ENCODE measurements at regions not wholly inside any gene's neighbourhood (a gene's known extent, or its start where the extent isn't known, plus 50 kb on each side); places are given as distances from the start of the nearest gene placed in this dataset.

- no peak overlapping the region for H3K4me3 ChIP-seq (ENCODE audit: low read depth, low read length)
- H3K36me3 ChIP-seq (ENCODE audit: insufficient read depth, low read length), result no peaks in the 10 kb centered on the region
- H3K27ac ChIP-seq (ENCODE audit: low read depth, low read length), result no peak overlapping the region
- no peaks in the 10 kb centered on the region for H3K27me3 ChIP-seq (ENCODE audit: insufficient read depth, low read length)
- no peaks in the 10 kb centered on the region for H3K79me2 ChIP-seq (ENCODE audit: control insufficient read depth, insufficient read depth, low read length, unreplicated experiment)
- H2AFZ ChIP-seq (ENCODE audit: low read length, unreplicated experiment), result no peak overlapping the region
- no peaks in the 10 kb centered on the region for H3K4me1 ChIP-seq (ENCODE audit: control insufficient read depth, insufficient read depth, low read length, unreplicated experiment)
Observed at GRCh38 chr2:120809609-120810440, 74.2 kb downstream of the GLI2 start.

- H3K4me3 ChIP-seq (ENCODE audit: low read depth, low read length), result no peak overlapping the region
- no peak overlapping the region for H3K27ac ChIP-seq (ENCODE audit: low read depth, low read length)
- no peaks in the 10 kb centered on the region for H3K4me1 ChIP-seq (ENCODE audit: control insufficient read depth, insufficient read depth, low read length, unreplicated experiment)
Observed at GRCh38 chr2:120810639-120811038, 75.0 kb downstream of the GLI2 start.

GRCh38 chr2:120812866-120813265 lies 77.2 kb downstream of the GLI2 start:
- Histone ChIP-seq H3K27ac (ENCODE audit: low read depth, low read length) (no peak overlapping the region), H3K4me3 (ENCODE audit: low read depth, low read length) (no peak overlapping the region), H2AFZ (ENCODE audit: low read length, unreplicated experiment) (no peak overlapping the region), H3K27me3 (ENCODE audit: insufficient read depth, low read length) (no peaks in the 10 kb centered on the region), H3K36me3 (ENCODE audit: insufficient read depth, low read length) (no peaks in the 10 kb centered on the region), H3K79me2 (ENCODE audit: control insufficient read depth, insufficient read depth, low read length, unreplicated experiment) (no peaks in the 10 kb centered on the region), H3K4me1 (ENCODE audit: control insufficient read depth, insufficient read depth, low read length, unreplicated experiment) (peaks cover 4% of the 10 kb centered on the region)

More at GRCh38 chr2:120810639-120811038, 75.0 kb downstream of the GLI2 start:
- H3K79me2 ChIP-seq (ENCODE audit: control insufficient read depth, insufficient read depth, low read length, unreplicated experiment), result no peaks in the 10 kb centered on the region
- no peak overlapping the region for H2AFZ ChIP-seq (ENCODE audit: low read length, unreplicated experiment)
- no peaks in the 10 kb centered on the region for H3K27me3 ChIP-seq (ENCODE audit: insufficient read depth, low read length)
- H3K36me3 ChIP-seq (ENCODE audit: insufficient read depth, low read length), result no peaks in the 10 kb centered on the region

- H3K36me3 ChIP-seq (ENCODE audit: insufficient read depth, low read length), result no peaks in the 10 kb centered on the region
- H3K4me3 ChIP-seq (ENCODE audit: low read depth, low read length), result no peak overlapping the region
- no peak overlapping the region for H3K27ac ChIP-seq (ENCODE audit: low read depth, low read length)
- peaks cover 17% of the 10 kb centered on the region for H3K4me1 ChIP-seq (ENCODE audit: control insufficient read depth, insufficient read depth, low read length, unreplicated experiment)
- H2AFZ ChIP-seq (ENCODE audit: low read length, unreplicated experiment), result no peak overlapping the region
- H3K27me3 ChIP-seq (ENCODE audit: insufficient read depth, low read length), result no peaks in the 10 kb centered on the region
- H3K79me2 ChIP-seq (ENCODE audit: control insufficient read depth, insufficient read depth, low read length, unreplicated experiment), result peaks cover 2% of the 10 kb centered on the region
Observed at GRCh38 chr2:120814352-120814751, 78.7 kb downstream of the GLI2 start.

GRCh38 chr2:120815292-120815691 lies 79.6 kb downstream of the GLI2 start:
- peaks cover 5% of the 10 kb centered on the region for H3K79me2 ChIP-seq (ENCODE audit: control insufficient read depth, insufficient read depth, low read length, unreplicated experiment)
- H3K27ac ChIP-seq (ENCODE audit: low read depth, low read length), result no peak overlapping the region
- H3K36me3 ChIP-seq (ENCODE audit: insufficient read depth, low read length), result no peaks in the 10 kb centered on the region
- no peak overlapping the region for H3K4me3 ChIP-seq (ENCODE audit: low read depth, low read length)
- H3K4me1 ChIP-seq (ENCODE audit: control insufficient read depth, insufficient read depth, low read length, unreplicated experiment), result peaks cover 26% of the 10 kb centered on the region
- H3K27me3 ChIP-seq (ENCODE audit: insufficient read depth, low read length), result no peaks in the 10 kb centered on the region
- no peak overlapping the region for H2AFZ ChIP-seq (ENCODE audit: low read length, unreplicated experiment)

GRCh38 chr2:120817136-120817955 lies 81.7 kb downstream of the GLI2 start:
- H3K27me3 ChIP-seq (ENCODE audit: insufficient read depth, low read length), result no peaks in the 10 kb centered on the region
- peaks cover 38% of the 10 kb centered on the region for H3K4me1 ChIP-seq (ENCODE audit: control insufficient read depth, insufficient read depth, low read length, unreplicated experiment)
- no peaks in the 10 kb centered on the region for H3K36me3 ChIP-seq (ENCODE audit: insufficient read depth, low read length)
- H3K4me3 ChIP-seq (ENCODE audit: low read depth, low read length), result no peak overlapping the region
- no peak overlapping the region for H3K27ac ChIP-seq (ENCODE audit: low read depth, low read length)
- H3K79me2 ChIP-seq (ENCODE audit: control insufficient read depth, insufficient read depth, low read length, unreplicated experiment), result peaks cover 13% of the 10 kb centered on the region
- H2AFZ ChIP-seq (ENCODE audit: low read length, unreplicated experiment), result no peak overlapping the region

- Histone ChIP-seq H3K27ac (ENCODE audit: low read depth, low read length) (peak overlapping the region; percentile 56), H2AFZ (ENCODE audit: low read length, unreplicated experiment) (no peak overlapping the region), H3K27me3 (ENCODE audit: insufficient read depth, low read length) (no peaks in the 10 kb centered on the region), H3K79me2 (ENCODE audit: control insufficient read depth, insufficient read depth, low read length, unreplicated experiment) (peaks cover 13% of the 10 kb centered on the region), H3K4me3 (ENCODE audit: low read depth, low read length) (0 out of 2 replicates have a peak overlapping the region, but pooled peaks have one; percentile 37), H3K4me1 (ENCODE audit: control insufficient read depth, insufficient read depth, low read length, unreplicated experiment) (peaks cover 38% of the 10 kb centered on the region), H3K36me3 (ENCODE audit: insufficient read depth, low read length) (no peaks in the 10 kb centered on the region)
Observed at GRCh38 chr2:120817956-120818325, 82.3 kb downstream of the GLI2 start.

- no peaks in the 10 kb centered on the region for H3K36me3 ChIP-seq (ENCODE audit: insufficient read depth, low read length)
- no peak overlapping the region for H2AFZ ChIP-seq (ENCODE audit: low read length, unreplicated experiment)
- H3K27ac ChIP-seq (ENCODE audit: low read depth, low read length), result peak overlapping the region; percentile 56
- H3K4me1 ChIP-seq (ENCODE audit: control insufficient read depth, insufficient read depth, low read length, unreplicated experiment), result peaks cover 38% of the 10 kb centered on the region
- no peaks in the 10 kb centered on the region for H3K27me3 ChIP-seq (ENCODE audit: insufficient read depth, low read length)
- H3K79me2 ChIP-seq (ENCODE audit: control insufficient read depth, insufficient read depth, low read length, unreplicated experiment), result peaks cover 13% of the 10 kb centered on the region
- H3K4me3 ChIP-seq (ENCODE audit: low read depth, low read length), result peak overlapping the region; percentile 37; the same call in 1 of the 2 replicates
Observed at GRCh38 chr2:120818441-120818920, 82.8 kb downstream of the GLI2 start.

- H3K27me3 ChIP-seq (ENCODE audit: insufficient read depth, low read length), result no peaks in the 10 kb centered on the region
- peaks cover 17% of the 10 kb centered on the region for H3K79me2 ChIP-seq (ENCODE audit: control insufficient read depth, insufficient read depth, low read length, unreplicated experiment)
- peaks cover 38% of the 10 kb centered on the region for H3K4me1 ChIP-seq (ENCODE audit: control insufficient read depth, insufficient read depth, low read length, unreplicated experiment)
- H2AFZ ChIP-seq (ENCODE audit: low read length, unreplicated experiment), result no peak overlapping the region
- H3K27ac ChIP-seq (ENCODE audit: low read depth, low read length), result no peak overlapping the region
- H3K36me3 ChIP-seq (ENCODE audit: insufficient read depth, low read length), result no peaks in the 10 kb centered on the region
- no peak overlapping the region for H3K4me3 ChIP-seq (ENCODE audit: low read depth, low read length)
Observed at GRCh38 chr2:120819720-120820210, 84.1 kb downstream of the GLI2 start.

GRCh38 chr2:120820263-120820952 lies 84.7 kb downstream of the GLI2 start:
- Histone ChIP-seq H3K79me2 (ENCODE audit: control insufficient read depth, insufficient read depth, low read length, unreplicated experiment) (peaks cover 17% of the 10 kb centered on the region), H3K4me1 (ENCODE audit: control insufficient read depth, insufficient read depth, low read length, unreplicated experiment) (peaks cover 38% of the 10 kb centered on the region), H3K4me3 (ENCODE audit: low read depth, low read length) (0 out of 2 replicates have a peak overlapping the region, but pooled peaks have one; percentile 2), H2AFZ (ENCODE audit: low read length, unreplicated experiment) (no peak overlapping the region), H3K27me3 (ENCODE audit: insufficient read depth, low read length) (no peaks in the 10 kb centered on the region), H3K27ac (ENCODE audit: low read depth, low read length) (no peak overlapping the region), H3K36me3 (ENCODE audit: insufficient read depth, low read length) (no peaks in the 10 kb centered on the region)

Measured in ACC112 (cell line).